ENCODE measurements at regions not wholly inside any gene's neighbourhood (a gene's known extent, or its start where the extent isn't known, plus 50 kb on each side); places are given as distances from the start of the nearest gene placed in this dataset.

GRCh38 chr16:35637683-35638082 lies 2178.3 kb downstream of the TP53TG3F start:
- no peak overlapping the region for H3K27ac ChIP-seq
- 0% methylated on average over 1 of the region's 2 CpGs for WGBS (ENCODE audit: insufficient coverage, low coverage, low lambda C conversion rate, missing lambda C conversion rate)

GRCh38 chr16:35639233-35640205 lies 2180.1 kb downstream of the TP53TG3F start:
- DNase-seq (no peak), ATAC-seq (no peak)
- Histone ChIP-seq H3K4me1 (no peaks in the 10 kb centered on the region), H3K27ac (no peak overlapping the region), H3K27me3 (no peaks in the 10 kb centered on the region), H3K36me3 (no peaks in the 10 kb centered on the region), H3K4me3 (no peak overlapping the region), H3K9me3 (no peaks in the 10 kb centered on the region)
- intact Hi-C loops (cut with DNase I) = no loop called here
- TF ChIP-seq POLR2A (IDR thresholded peaks at IDR 0.05) (no peak), CTCF (IDR thresholded peaks at IDR 0.05) (no peak)
- 25% methylated on average over 3 of the region's 3 CpGs for WGBS (ENCODE audit: insufficient coverage, low coverage, low lambda C conversion rate, missing lambda C conversion rate)

More at GRCh38 chr16:35637683-35638082, 2178.3 kb downstream of the TP53TG3F start:
- Histone ChIP-seq H3K9me3 (no peaks in the 10 kb centered on the region), H3K27me3 (no peaks in the 10 kb centered on the region), H3K4me1 (no peaks in the 10 kb centered on the region), H3K4me3 (no peak overlapping the region), H3K36me3 (no peaks in the 10 kb centered on the region)
- ATAC-seq (no peak), DNase-seq (no peak)
- TF ChIP-seq POLR2A (IDR thresholded peaks at IDR 0.05) (no peak), CTCF (IDR thresholded peaks at IDR 0.05) (no peak)
- intact Hi-C loops (cut with DNase I) = no loop called here

- H3K36me3 ChIP-seq = no peaks in the 10 kb centered on the region
- no peak overlapping the region for H3K27ac ChIP-seq
- no peak for ATAC-seq
- 33% methylated on average over 1 of the region's 4 CpGs for WGBS (ENCODE audit: insufficient coverage, low coverage, low lambda C conversion rate, missing lambda C conversion rate)
- no peaks in the 10 kb centered on the region for H3K9me3 ChIP-seq
- intact Hi-C loops (cut with DNase I) = no loop called here
- H3K27me3 ChIP-seq = no peaks in the 10 kb centered on the region
- no peaks in the 10 kb centered on the region for H3K4me1 ChIP-seq
- no peak for DNase-seq
- no peak overlapping the region for H3K4me3 ChIP-seq
- TF ChIP-seq POLR2A (IDR thresholded peaks at IDR 0.05) (no peak), CTCF (IDR thresholded peaks at IDR 0.05) (no peak)
These were observed 2183.0 kb downstream of the TP53TG3F start for GRCh38 chr16:35642322-35642835.

- TF ChIP-seq POLR2A (IDR thresholded peaks at IDR 0.05) (no peak), CTCF (IDR thresholded peaks at IDR 0.05) (no peak)
- peaks cover 0 to 9% (median 0%) of the 10 kb centered on the region in 4 donors for H3K9me3 ChIP-seq
- no peak overlapping the region for H3K4me3 ChIP-seq
- ATAC-seq (no peak), DNase-seq (no peak)
- 58% methylated on average over 1 of the region's 1 CpG for WGBS (ENCODE audit: insufficient coverage, low coverage, low lambda C conversion rate, missing lambda C conversion rate)
- no peaks in the 10 kb centered on the region for H3K27me3 ChIP-seq
- H3K4me1 ChIP-seq = no peaks in the 10 kb centered on the region
- intact Hi-C loops (cut with DNase I) = no loop called here
- H3K36me3 ChIP-seq = no peaks in the 10 kb centered on the region
- H3K27ac ChIP-seq = no peak overlapping the region
These were observed 2192.4 kb downstream of the TP53TG3F start for GRCh38 chr16:35651841-35652240.

All from right lobe of liver (tissue), 6 donors.